SK-N-SH (cell line): ENCODE measurements at regions not wholly inside any gene's neighbourhood (a gene's known extent, or its start where the extent isn't known, plus 50 kb on each side); places are given as distances from the start of the nearest gene placed in this dataset.

Experiments used
- CTCF ChIP-seq: fragments of 200-600 bp; sonication (generic); IDR thresholded peaks from 2 replicates; pipeline ENCODE4 v1.6.1; 2017; ENCODE audit warnings: antibody characterized with exemption, mild to moderate bottlenecking, moderate library complexity
- MXI1 ChIP-seq: IDR thresholded peaks from 2 replicates; pipeline ENCODE4 v1.6.1; 2012; ENCODE audit warnings: mild to moderate bottlenecking, low read depth, low read length, improper control_type of control experiment
- POLR2AphosphoS5 ChIP-seq: IDR thresholded peaks from 2 replicates; pipeline ENCODE4 v1.6.1; 2012; ENCODE audit warnings: low read depth, low read length
- REST ChIP-seq: IDR thresholded peaks from 2 replicates; pipeline ENCODE4 v1.6.1; 2012; ENCODE audit warnings: mild to moderate bottlenecking, low read depth, low read length, moderate library complexity
- RXRA ChIP-seq: IDR thresholded peaks from 2 replicates; pipeline ENCODE4 v1.4.0; 2012; ENCODE audit warnings: low read depth, mild to moderate bottlenecking, borderline replicate concordance
- TAF1 ChIP-seq: IDR thresholded peaks from 2 replicates; pipeline ENCODE4 v1.6.1; 2012; ENCODE audit warnings: low read depth, mild to moderate bottlenecking, low read length, moderate library complexity, borderline replicate concordance
- TEAD4 ChIP-seq: IDR thresholded peaks from 2 replicates; pipeline ENCODE4 v1.4.0; 2012; ENCODE audit warnings: mild to moderate bottlenecking, borderline replicate concordance; ENCODE audit not compliant: insufficient read depth

GRCh38 chr21:24007592-24007991 is 1599.7 kb downstream of the MRPL39 start:
- no peak for TF ChIP-seq CTCF
- no peak for TF ChIP-seq MXI1
- TF ChIP-seq RXRA, result no peak
- TF ChIP-seq POLR2AphosphoS5, result no peak
- no peak for TF ChIP-seq TEAD4
- TF ChIP-seq TAF1, result no peak
- no peak for TF ChIP-seq REST
